HG03520 (cell line): ENCODE measurements at regions not wholly inside any gene's neighbourhood (a gene's known extent, or its start where the extent isn't known, plus 50 kb on each side); places are given as distances from the start of the nearest gene placed in this dataset.

Experiments used
- ATAC-seq: cut with Tn5 transposase; IDR thresholded peaks from one replicate; pipeline ENCODE4 v1.9.1; 2021; ENCODE audit warnings: mild to moderate bottlenecking, moderate library complexity; ENCODE audit not compliant: unreplicated experiment

GRCh38 chr1:38436006-38436405 lies 389.4 kb upstream of the POU3F1 start:
- no peak for ATAC-seq

GRCh38 chr1:38433084-38433722 lies 386.6 kb upstream of the POU3F1 start:
- ATAC-seq = no peak

DNA sequence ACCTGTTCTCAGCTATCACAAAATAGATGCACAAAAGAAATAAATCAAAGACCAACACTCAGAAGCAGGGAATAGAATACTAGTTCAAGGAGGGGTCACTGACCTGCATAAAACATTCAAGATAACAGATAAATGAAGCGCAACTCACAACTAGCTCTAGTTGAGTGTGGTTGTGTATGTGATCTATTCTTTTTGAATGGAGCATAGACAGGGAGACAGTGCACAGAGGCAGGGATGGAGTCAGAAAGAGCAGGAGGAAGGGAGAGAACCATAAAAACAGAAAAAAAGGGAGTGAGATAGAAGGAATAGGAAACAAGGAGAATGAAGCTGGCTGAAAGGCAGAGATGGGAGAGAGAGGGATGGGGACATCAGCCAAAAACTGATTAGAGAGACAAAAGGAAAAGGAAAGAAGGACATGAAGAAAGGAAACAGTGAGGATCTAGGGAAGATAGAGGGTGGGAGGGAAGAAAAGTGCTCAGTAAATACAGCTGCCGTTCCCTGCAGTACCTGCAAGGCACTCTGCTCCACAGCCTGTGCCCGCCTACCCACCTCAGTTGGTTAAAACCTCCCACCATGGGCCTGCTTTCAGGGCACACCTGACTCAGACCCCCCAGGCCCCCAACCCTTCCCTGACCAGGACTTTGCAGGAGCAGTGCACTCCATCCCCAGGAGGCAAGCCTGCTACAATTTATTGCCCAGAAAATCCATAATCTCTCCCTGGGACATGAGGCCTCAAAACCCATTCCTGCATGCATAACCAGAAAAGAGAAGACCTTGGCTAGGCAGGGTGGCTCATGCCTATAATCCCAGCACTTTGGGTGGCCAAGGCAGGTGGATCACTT lies 385.2 kb upstream of the POU3F1 start:
- ATAC-seq = no peak

DNA sequence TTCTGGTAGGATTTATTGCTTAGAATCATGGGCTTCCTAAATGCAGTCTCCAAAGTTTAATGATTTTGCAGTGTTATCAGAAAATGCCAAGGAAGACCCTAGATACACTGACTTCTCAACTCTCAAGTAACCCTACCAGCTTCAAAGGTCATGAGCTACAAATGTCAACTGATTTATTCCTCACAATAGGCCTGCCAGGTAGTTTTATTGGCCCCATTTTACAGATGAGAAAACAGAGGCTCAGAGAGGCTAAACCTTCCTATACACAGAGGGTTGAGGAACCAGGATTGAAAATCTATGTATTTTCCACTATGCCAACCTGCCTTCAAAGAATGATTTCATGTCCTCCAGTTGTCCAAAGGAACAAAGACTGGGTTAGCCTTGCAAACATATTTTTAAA lies 384.4 kb upstream of the POU3F1 start:
- ATAC-seq = no peak

- no peak for ATAC-seq
Measured at GRCh38 chr1:38424677-38425076, 378.1 kb upstream of the POU3F1 start.

GRCh38 chr1:38420666-38421065 lies 374.1 kb upstream of the POU3F1 start:
- no peak for ATAC-seq

DNA sequence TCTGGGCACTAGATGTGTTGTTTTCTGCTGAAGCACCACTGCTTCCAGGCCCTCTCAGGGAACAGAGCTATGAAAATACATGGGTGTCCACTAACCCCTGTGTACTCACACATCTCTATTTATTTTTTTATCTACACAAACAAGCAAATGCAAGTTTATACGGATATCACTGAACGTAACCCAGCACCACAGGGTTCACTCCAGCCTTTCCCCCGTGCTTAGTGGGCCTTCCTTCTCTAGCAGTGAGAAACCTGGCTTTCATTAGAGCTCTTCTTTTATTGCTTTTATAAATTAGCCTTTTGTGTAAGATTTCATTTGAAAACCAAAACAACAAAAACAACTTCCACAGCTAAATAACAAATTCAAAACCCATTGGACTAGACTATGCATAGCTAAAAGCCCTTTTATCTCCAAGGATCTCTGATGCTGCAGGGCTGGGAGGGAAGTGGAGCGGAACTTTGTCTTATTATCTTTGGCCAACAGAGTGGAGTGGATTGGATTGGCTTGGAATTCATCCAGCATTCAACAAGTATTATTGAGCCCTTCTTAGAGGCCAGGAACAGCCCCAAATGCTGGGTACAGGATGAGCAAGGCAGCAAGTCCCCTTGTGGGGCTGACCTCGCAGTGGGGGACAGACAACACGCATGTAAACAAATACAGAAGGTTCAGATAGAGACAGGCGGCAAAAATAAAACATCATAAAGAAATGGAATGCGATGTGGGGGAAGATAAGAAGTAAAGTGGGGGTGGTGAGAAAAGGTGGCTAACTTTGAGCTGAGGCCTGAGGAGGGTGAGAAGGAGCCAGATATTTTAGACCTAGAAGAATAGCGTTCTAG lies 371.8 kb upstream of the POU3F1 start:
- no peak for ATAC-seq

DNA sequence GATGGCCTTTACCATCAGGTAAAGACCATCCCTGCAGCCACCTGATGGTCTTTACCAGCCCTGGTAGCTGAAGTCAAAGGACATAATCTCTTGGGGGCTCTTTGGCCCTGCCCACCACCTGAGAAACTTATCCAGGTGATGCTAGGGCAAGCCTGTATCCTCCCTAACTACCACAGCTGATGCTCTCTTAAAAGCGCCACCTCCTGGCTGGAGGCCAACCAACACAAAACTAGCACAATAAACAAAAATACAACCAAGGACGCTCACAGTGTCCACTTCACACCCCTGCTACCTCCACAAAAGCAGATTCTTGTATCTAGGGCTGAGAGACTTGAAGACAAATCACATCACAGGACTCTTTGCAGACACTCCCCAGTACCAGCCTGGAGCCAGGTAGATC lies 357.1 kb upstream of the POU3F1 start:
- ATAC-seq = no peak

GRCh38 chr1:38402230-38402815 lies 355.7 kb upstream of the POU3F1 start:
- ATAC-seq = no peak

DNA sequence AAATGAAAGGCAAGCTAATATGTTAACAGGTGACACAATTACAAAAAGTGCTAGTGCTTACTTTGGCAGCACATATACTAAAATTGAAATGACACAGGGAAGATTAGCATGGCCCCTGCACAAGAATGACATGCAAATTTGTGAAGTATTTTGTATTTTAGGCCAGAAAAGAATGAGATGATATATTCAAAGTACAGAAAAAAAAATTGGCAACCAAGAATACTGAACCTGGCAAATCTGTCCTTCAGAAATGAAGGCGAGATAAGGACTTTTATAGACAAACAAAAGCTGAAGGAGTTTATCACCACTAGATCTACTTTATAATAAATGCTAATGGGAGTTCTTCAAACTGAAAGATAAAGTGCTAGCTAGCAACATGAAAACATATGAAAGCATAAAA lies 350.0 kb upstream of the POU3F1 start:
- ATAC-seq = no peak

DNA sequence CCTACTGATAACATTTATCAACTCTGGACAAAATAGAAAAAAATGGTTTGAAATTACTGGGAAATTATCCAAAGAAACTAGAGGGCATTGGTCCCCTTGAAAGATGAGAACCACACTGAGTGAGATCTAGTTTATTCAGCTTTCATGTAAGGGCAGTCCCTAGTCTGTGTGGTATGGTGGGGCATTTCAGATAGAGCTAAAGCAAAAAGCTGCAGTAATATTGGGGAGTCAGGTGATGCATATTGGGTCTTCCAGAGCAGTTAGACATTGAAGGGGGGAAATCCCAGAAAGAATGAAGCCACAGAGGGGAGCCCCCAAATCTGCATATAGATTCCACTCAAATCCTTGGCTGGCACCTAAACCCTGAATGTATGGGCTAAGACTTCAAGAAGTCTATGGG lies 347.7 kb upstream of the POU3F1 start:
- ATAC-seq = no peak

GRCh38 chr1:38392861-38393260 lies 346.3 kb upstream of the POU3F1 start:
- ATAC-seq = no peak

DNA sequence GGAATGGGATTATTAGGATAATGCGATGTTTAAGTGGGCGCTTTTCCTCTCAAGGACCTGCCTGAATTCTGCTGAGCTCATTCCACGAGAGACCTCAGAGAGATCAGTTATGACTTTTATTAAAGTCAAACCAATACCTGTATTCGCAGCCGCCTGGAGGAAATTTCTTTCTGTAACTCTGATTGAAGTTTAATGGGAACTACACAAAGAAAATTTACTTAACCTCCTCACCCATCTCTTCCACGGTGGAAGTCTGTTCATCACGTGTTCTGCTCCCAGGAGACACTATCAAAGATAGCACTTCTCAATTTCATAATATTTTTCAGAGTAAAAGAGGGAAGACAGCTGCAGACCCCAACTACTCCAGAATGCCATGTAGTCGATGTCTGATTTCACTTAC lies 334.7 kb upstream of the POU3F1 start:
- no peak for ATAC-seq

- no peak for ATAC-seq
Measured at GRCh38 chr1:38376577-38376976, 330.0 kb upstream of the POU3F1 start.

DNA sequence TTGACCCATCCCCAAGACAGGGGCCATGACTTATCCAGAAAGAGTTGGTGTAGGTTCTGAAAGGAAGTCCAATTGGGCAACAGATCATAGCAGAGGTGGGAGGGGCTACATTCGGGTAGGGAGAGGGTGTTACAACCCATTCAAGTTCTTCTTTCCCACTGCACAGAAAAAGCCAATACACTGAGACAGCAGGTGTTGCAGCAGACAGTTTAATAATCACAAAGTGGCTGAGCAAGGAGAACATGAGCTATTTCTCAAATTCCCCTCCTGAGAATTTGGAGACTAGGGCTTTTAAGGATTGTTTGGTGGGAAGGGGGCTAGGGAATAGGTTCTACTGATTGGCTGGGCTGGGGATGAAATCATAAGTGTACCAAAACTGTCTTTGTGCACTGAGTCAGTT lies 328.4 kb upstream of the POU3F1 start:
- no peak for ATAC-seq

DNA sequence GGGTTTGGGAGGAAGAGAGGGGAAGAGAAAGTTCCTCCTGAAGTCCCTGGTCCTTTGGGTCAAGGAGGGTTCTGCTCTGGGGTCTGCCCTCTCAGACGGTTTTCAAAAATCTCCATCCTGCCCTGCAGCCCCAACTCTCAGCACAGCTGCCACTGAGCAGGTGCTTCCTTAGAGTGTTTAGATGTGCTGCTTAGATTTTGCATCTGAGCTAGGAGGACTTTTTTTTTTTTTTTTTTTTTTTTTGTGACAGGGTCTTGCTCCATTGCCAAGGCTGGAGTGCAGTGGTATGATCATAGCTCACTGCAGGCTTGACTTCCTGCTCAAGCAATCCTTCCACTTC lies 324.9 kb upstream of the POU3F1 start:
- ATAC-seq = no peak

DNA sequence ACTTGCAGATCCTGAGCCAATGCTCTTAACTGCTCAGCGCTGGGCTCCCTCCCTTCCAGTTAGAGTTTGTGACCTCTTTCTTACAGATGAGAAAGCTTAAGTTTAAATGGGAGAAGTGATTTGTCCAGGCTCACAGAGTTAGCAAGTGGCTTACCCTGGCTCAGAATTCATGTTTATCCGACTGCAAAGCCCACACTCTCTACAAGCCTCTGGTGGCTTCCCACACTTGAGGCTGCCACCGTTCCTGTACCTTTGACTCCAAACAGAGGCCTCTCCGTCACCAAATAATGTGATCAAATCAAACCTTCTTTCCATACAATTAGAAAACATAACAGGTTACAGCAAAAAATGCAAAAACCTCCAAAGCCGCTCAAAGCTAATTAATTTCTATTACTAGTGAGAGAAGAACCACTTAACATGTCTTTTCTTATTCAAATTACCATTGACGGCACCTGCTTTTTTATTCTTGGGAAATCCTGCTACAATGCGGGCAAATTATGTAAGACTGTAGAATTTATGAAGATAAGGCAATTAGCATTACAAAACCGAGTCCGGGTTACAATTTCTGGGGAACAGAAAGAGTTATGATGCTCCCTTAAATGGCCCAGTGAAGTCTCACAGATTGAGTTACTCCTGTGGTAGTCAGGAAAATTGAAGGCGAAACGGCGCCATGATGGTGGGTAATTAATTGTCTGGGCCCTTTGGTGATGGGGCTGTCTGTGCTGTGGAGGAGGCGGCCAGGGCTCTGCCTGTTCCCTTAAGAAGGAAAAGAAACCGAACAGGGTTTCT lies 324.3 kb upstream of the POU3F1 start:
- ATAC-seq = no peak

DNA sequence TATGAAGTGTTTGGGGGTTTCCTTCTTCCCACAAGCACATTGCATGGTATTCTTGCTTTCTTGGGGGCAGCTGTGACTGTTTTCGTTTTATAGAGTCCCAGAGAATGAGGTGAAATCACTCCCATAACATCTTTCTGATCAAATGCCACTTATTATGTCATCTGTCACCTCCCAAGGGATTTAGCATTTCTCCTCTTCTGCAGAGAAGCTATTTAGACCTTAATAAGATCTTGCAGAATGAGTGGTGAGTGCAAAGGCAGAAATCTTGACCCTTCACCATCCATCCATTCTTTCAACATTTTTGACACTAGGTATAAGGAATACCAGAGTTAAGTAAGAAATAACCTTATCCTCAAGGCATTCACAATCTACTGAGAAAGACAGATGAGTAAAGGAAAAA lies 318.6 kb upstream of the POU3F1 start:
- ATAC-seq = no peak

GRCh38 chr1:38361566-38361965 lies 315.0 kb upstream of the POU3F1 start:
- no peak for ATAC-seq

GRCh38 chr1:38360807-38361206 lies 314.2 kb upstream of the POU3F1 start:
- no peak for ATAC-seq

GRCh38 chr1:38353956-38354355 lies 307.4 kb upstream of the POU3F1 start:
- no peak for ATAC-seq
